ENCODE measurements at regions not wholly inside any gene's neighbourhood (a gene's known extent, or its start where the extent isn't known, plus 50 kb on each side); places are given as distances from the start of the nearest gene placed in this dataset.

- Histone ChIP-seq H3K4me3 (ENCODE audit: low read depth in 1 of 2, low read length in 2 of 2) (no peak overlapping the region), H3K27me3 (ENCODE audit: low read depth, low read length) (no peaks in the 10 kb centered on the region), H3K4me1 (ENCODE audit: control insufficient read depth in 1 of 2, insufficient read depth in 2 of 2, low read length in 2 of 2) (no peaks in the 10 kb centered on the region), H3K36me3 (ENCODE audit: control insufficient read depth in 1 of 2, insufficient read depth in 2 of 2, low read length in 2 of 2) (no peaks in the 10 kb centered on the region), H3K27ac (ENCODE audit: low read length) (no peak overlapping the region), H3K9me3 (ENCODE audit: control insufficient read depth in 1 of 2, low read length in 2 of 2) (no peaks in the 10 kb centered on the region)
These were observed 266.5 kb upstream of the RIMS1 start for GRCh38 chr6:71619836-71620235.

GRCh38 chr6:71621918-71622519 is 264.3 kb upstream of the RIMS1 start:
- H3K36me3 ChIP-seq (ENCODE audit: control insufficient read depth in 1 of 2, insufficient read depth in 2 of 2, low read length in 2 of 2), result no peaks in the 10 kb centered on the region
- H3K4me3 ChIP-seq (ENCODE audit: low read depth in 1 of 2, low read length in 2 of 2), result no peak overlapping the region
- H3K27ac ChIP-seq (ENCODE audit: low read length), result no peak overlapping the region
- no peaks in the 10 kb centered on the region for H3K4me1 ChIP-seq (ENCODE audit: control insufficient read depth in 1 of 2, insufficient read depth in 2 of 2, low read length in 2 of 2)
- H3K27me3 ChIP-seq (ENCODE audit: low read depth, low read length), result no peaks in the 10 kb centered on the region
- no peaks in the 10 kb centered on the region for H3K9me3 ChIP-seq (ENCODE audit: control insufficient read depth in 1 of 2, low read length in 2 of 2)

DNA sequence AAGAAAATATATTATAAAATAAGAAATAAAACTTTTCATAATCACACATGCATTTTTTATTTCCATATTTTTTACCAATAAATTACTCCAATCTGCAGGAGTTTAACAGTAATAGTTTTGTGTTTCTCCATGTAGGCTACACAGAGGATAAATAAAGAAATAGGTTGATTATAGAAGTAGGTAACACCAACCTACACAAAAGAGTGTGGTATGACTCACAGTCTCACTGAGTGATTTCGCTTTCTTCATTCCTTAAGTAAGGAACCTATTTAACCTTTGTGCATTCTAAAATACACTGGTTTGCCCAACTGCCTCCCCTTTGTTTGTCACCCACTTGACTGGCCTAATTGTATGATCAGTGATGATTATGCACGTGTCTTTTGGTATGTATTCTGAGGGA is 244.2 kb upstream of the RIMS1 start:
- H3K4me3 ChIP-seq (ENCODE audit: low read depth in 1 of 2, low read length in 2 of 2), result no peak overlapping the region
- H3K36me3 ChIP-seq (ENCODE audit: control insufficient read depth in 1 of 2, insufficient read depth in 2 of 2, low read length in 2 of 2), result no peaks in the 10 kb centered on the region
- H3K27me3 ChIP-seq (ENCODE audit: low read depth, low read length), result no peaks in the 10 kb centered on the region
- H3K9me3 ChIP-seq (ENCODE audit: control insufficient read depth in 1 of 2, low read length in 2 of 2), result peaks cover 0 to 6% of the 10 kb centered on the region in 2 donors
- no peak overlapping the region for H3K27ac ChIP-seq (ENCODE audit: low read length)
- no peaks in the 10 kb centered on the region for H3K4me1 ChIP-seq (ENCODE audit: control insufficient read depth in 1 of 2, insufficient read depth in 2 of 2, low read length in 2 of 2)

- H3K4me1 ChIP-seq (ENCODE audit: control insufficient read depth in 1 of 2, insufficient read depth in 2 of 2, low read length in 2 of 2), result no peaks in the 10 kb centered on the region
- H3K36me3 ChIP-seq (ENCODE audit: control insufficient read depth in 1 of 2, insufficient read depth in 2 of 2, low read length in 2 of 2), result no peaks in the 10 kb centered on the region
- peaks cover 0 to 10% of the 10 kb centered on the region in 2 donors for H3K9me3 ChIP-seq (ENCODE audit: control insufficient read depth in 1 of 2, low read length in 2 of 2)
- no peak overlapping the region for H3K4me3 ChIP-seq (ENCODE audit: low read depth in 1 of 2, low read length in 2 of 2)
- no peaks in the 10 kb centered on the region for H3K27me3 ChIP-seq (ENCODE audit: low read depth, low read length)
- no peak overlapping the region for H3K27ac ChIP-seq (ENCODE audit: low read length)
These were observed 243.6 kb upstream of the RIMS1 start for GRCh38 chr6:71642793-71643192.

- Histone ChIP-seq H3K9me3 (ENCODE audit: control insufficient read depth in 1 of 2, low read length in 2 of 2) (peaks cover 0 to 10% of the 10 kb centered on the region in 2 donors), H3K4me3 (ENCODE audit: low read depth in 1 of 2, low read length in 2 of 2) (no peak overlapping the region), H3K36me3 (ENCODE audit: control insufficient read depth in 1 of 2, insufficient read depth in 2 of 2, low read length in 2 of 2) (no peaks in the 10 kb centered on the region), H3K27ac (ENCODE audit: low read length) (no peak overlapping the region), H3K4me1 (ENCODE audit: control insufficient read depth in 1 of 2, insufficient read depth in 2 of 2, low read length in 2 of 2) (no peaks in the 10 kb centered on the region), H3K27me3 (ENCODE audit: low read depth, low read length) (no peaks in the 10 kb centered on the region)
These were observed 241.1 kb upstream of the RIMS1 start for GRCh38 chr6:71645299-71645698.

DNA sequence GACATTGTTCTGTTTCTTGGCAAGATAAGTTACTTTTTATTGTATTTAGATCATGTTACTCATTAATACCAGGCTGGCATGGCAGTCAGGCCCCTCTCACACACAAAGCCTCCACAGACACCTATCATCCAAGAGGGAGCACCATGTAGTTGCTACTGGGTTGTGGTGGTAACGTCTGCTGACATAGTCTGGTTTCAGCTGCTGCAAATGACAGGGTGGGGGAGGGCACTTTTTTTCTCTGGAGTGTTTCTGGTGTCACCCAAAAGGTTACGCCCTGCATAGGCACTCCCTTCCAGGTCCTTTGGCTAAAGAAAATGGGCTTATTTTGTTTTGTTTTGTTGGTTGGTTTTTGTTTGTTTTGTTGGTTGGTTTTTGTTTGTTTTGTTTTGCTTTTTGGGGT is 236.4 kb upstream of the RIMS1 start:
- Histone ChIP-seq H3K27ac (ENCODE audit: low read length) (no peak overlapping the region), H3K36me3 (ENCODE audit: control insufficient read depth in 1 of 2, insufficient read depth in 2 of 2, low read length in 2 of 2) (no peaks in the 10 kb centered on the region), H3K4me3 (ENCODE audit: low read depth in 1 of 2, low read length in 2 of 2) (no peak overlapping the region), H3K9me3 (ENCODE audit: control insufficient read depth in 1 of 2, low read length in 2 of 2) (peaks cover 0 to 10% of the 10 kb centered on the region in 2 donors), H3K4me1 (ENCODE audit: control insufficient read depth in 1 of 2, insufficient read depth in 2 of 2, low read length in 2 of 2) (no peaks in the 10 kb centered on the region), H3K27me3 (ENCODE audit: low read depth, low read length) (no peaks in the 10 kb centered on the region)

- Histone ChIP-seq H3K9me3 (ENCODE audit: control insufficient read depth in 1 of 2, low read length in 2 of 2) (peaks cover 0 to 5% of the 10 kb centered on the region in 2 donors), H3K4me3 (ENCODE audit: low read depth in 1 of 2, low read length in 2 of 2) (no peak overlapping the region), H3K36me3 (ENCODE audit: control insufficient read depth in 1 of 2, insufficient read depth in 2 of 2, low read length in 2 of 2) (no peaks in the 10 kb centered on the region), H3K27me3 (ENCODE audit: low read depth, low read length) (no peaks in the 10 kb centered on the region), H3K4me1 (ENCODE audit: control insufficient read depth in 1 of 2, insufficient read depth in 2 of 2, low read length in 2 of 2) (no peaks in the 10 kb centered on the region), H3K27ac (ENCODE audit: low read length) (no peak overlapping the region)
These were observed 234.7 kb upstream of the RIMS1 start for GRCh38 chr6:71651636-71652035.

- H3K36me3 ChIP-seq (ENCODE audit: control insufficient read depth in 1 of 2, insufficient read depth in 2 of 2, low read length in 2 of 2), result no peaks in the 10 kb centered on the region
- H3K4me3 ChIP-seq (ENCODE audit: low read depth in 1 of 2, low read length in 2 of 2), result no peak overlapping the region
- H3K4me1 ChIP-seq (ENCODE audit: control insufficient read depth in 1 of 2, insufficient read depth in 2 of 2, low read length in 2 of 2), result no peaks in the 10 kb centered on the region
- no peaks in the 10 kb centered on the region for H3K9me3 ChIP-seq (ENCODE audit: control insufficient read depth in 1 of 2, low read length in 2 of 2)
- no peak overlapping the region for H3K27ac ChIP-seq (ENCODE audit: low read length)
- no peaks in the 10 kb centered on the region for H3K27me3 ChIP-seq (ENCODE audit: low read depth, low read length)
These were observed 230.2 kb upstream of the RIMS1 start for GRCh38 chr6:71656121-71656520.

DNA sequence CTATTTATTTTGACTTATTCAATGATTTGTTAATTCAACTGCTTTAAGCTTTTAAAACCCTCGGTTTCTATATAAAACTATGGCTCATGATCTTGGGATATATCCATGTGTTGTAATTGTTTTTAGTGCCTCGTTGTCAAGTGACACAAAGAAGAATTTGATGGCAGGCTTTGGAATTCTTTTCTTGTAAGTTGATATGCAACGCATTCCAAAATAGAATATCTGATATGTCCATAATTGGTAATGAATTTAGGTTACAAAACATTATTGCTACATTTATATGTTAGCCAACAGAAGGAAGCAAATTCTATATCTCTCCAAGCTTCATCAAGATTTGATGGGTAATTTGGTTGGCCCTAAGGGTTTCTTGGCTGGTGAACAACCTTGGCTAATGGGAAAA is 220.4 kb upstream of the RIMS1 start:
- no peaks in the 10 kb centered on the region for H3K4me1 ChIP-seq (ENCODE audit: control insufficient read depth in 1 of 2, insufficient read depth in 2 of 2, low read length in 2 of 2)
- H3K36me3 ChIP-seq (ENCODE audit: control insufficient read depth in 1 of 2, insufficient read depth in 2 of 2, low read length in 2 of 2), result no peaks in the 10 kb centered on the region
- no peaks in the 10 kb centered on the region for H3K27me3 ChIP-seq (ENCODE audit: low read depth, low read length)

GRCh38 chr6:71672876-71673275 is 213.5 kb upstream of the RIMS1 start:
- H3K27ac ChIP-seq (ENCODE audit: low read length), result no peak overlapping the region
- H3K27me3 ChIP-seq (ENCODE audit: low read depth, low read length), result no peaks in the 10 kb centered on the region
- no peaks in the 10 kb centered on the region for H3K9me3 ChIP-seq (ENCODE audit: control insufficient read depth in 1 of 2, low read length in 2 of 2)
- no peak overlapping the region for H3K4me3 ChIP-seq (ENCODE audit: low read depth in 1 of 2, low read length in 2 of 2)
- H3K36me3 ChIP-seq (ENCODE audit: control insufficient read depth in 1 of 2, insufficient read depth in 2 of 2, low read length in 2 of 2), result no peaks in the 10 kb centered on the region
- H3K4me1 ChIP-seq (ENCODE audit: control insufficient read depth in 1 of 2, insufficient read depth in 2 of 2, low read length in 2 of 2), result no peaks in the 10 kb centered on the region

More for the DNA sequence above, 220.4 kb upstream of the RIMS1 start:
- Histone ChIP-seq H3K27ac (ENCODE audit: low read length) (no peak overlapping the region), H3K9me3 (ENCODE audit: control insufficient read depth in 1 of 2, low read length in 2 of 2) (no peaks in the 10 kb centered on the region), H3K4me3 (ENCODE audit: low read depth in 1 of 2, low read length in 2 of 2) (no peak overlapping the region)

- Histone ChIP-seq H3K4me3 (ENCODE audit: low read depth in 1 of 2, low read length in 2 of 2) (no peak overlapping the region), H3K27me3 (ENCODE audit: low read depth, low read length) (no peaks in the 10 kb centered on the region), H3K36me3 (ENCODE audit: control insufficient read depth in 1 of 2, insufficient read depth in 2 of 2, low read length in 2 of 2) (no peaks in the 10 kb centered on the region), H3K9me3 (ENCODE audit: control insufficient read depth in 1 of 2, low read length in 2 of 2) (no peaks in the 10 kb centered on the region), H3K27ac (ENCODE audit: low read length) (no peak overlapping the region), H3K4me1 (ENCODE audit: control insufficient read depth in 1 of 2, insufficient read depth in 2 of 2, low read length in 2 of 2) (no peaks in the 10 kb centered on the region)
These were observed 211.0 kb upstream of the RIMS1 start for GRCh38 chr6:71675386-71675785.

DNA sequence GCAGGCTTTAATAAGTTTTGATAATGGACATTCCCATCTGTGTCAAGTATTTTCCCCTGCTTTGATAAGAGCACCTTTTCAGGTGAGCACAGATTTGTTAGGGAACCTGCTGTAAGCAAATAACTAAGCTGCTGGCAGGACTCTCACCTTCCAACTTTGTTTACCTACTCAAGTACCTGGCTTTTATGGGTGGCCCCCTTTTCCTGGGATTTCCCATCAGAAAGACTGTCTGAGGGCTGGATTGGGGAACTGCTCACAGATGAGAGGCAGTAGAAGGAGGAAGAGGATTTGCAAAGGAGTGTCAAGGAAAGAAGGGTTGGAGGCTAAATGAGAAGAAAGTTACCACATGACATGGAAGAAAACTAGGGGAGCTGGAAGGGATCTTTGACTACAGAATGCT is 210.1 kb upstream of the RIMS1 start:
- H3K27ac ChIP-seq (ENCODE audit: low read length), result no peak overlapping the region
- no peaks in the 10 kb centered on the region for H3K27me3 ChIP-seq (ENCODE audit: low read depth, low read length)
- H3K4me1 ChIP-seq (ENCODE audit: control insufficient read depth in 1 of 2, insufficient read depth in 2 of 2, low read length in 2 of 2), result no peaks in the 10 kb centered on the region
- H3K9me3 ChIP-seq (ENCODE audit: control insufficient read depth in 1 of 2, low read length in 2 of 2), result no peaks in the 10 kb centered on the region
- H3K4me3 ChIP-seq (ENCODE audit: low read depth in 1 of 2, low read length in 2 of 2), result no peak overlapping the region
- no peaks in the 10 kb centered on the region for H3K36me3 ChIP-seq (ENCODE audit: control insufficient read depth in 1 of 2, insufficient read depth in 2 of 2, low read length in 2 of 2)

Measured in muscle layer of duodenum (tissue), 2 donors.